Spleen (tissue), 11 donors: ENCODE measurements at regions not wholly inside any gene's neighbourhood (a gene's known extent, or its start where the extent isn't known, plus 50 kb on each side); places are given as distances from the start of the nearest gene placed in this dataset.

Experiments used
- DNase-seq: peaks from one replicate; pipeline ENCODE4 v3.0.0-alpha.2; 2020
- H3K27ac ChIP-seq, 8 donors: fragments of 200-600 bp; sonication (generic) in 7 of 8; 1 replicate in 4 of 8; 2 replicates in 4 of 8; pipeline versions ENCODE4 v1.5.0 to v1.8.0; 2016 to 2021; ENCODE audit warnings: inconsistent platforms in 4 of 8, mild to moderate bottlenecking in 4 of 8, moderate library complexity in 1 of 8
- H3K27me3 ChIP-seq, 7 donors: fragments of 200-600 bp; sonication (generic) in 6 of 7; replicated peaks in 1 of 7; 1 replicate in 4 of 7; 2 replicates in 3 of 7; pipeline versions ENCODE4 v1.5.0 to v1.8.0; 2016 to 2021; ENCODE audit warnings: inconsistent platforms in 3 of 7, mild to moderate bottlenecking in 1 of 7
- H3K36me3 ChIP-seq, 6 donors: fragments of 200-600 bp; sonication (generic) in 5 of 6; 1 replicate in 4 of 6; 2 replicates in 2 of 6; pipeline versions ENCODE4 v1.5.0 to v1.8.0; 2016 to 2021; ENCODE audit warnings: inconsistent platforms in 2 of 6
- H3K4me1 ChIP-seq, 6 donors: fragments of 200-600 bp; sonication (generic) in 5 of 6; 1 replicate in 3 of 6; 2 replicates in 3 of 6; pipeline versions ENCODE4 v1.5.0 to v1.8.0; 2016 to 2021; ENCODE audit warnings: inconsistent platforms in 3 of 6
- H3K4me3 ChIP-seq, 8 donors: fragments of 200-600 bp; sonication (generic) in 7 of 8; 1 replicate in 4 of 8; 2 replicates in 4 of 8; pipeline versions ENCODE4 v1.5.0 to v1.8.0; 2016 to 2021; ENCODE audit warnings: inconsistent platforms in 4 of 8, mild to moderate bottlenecking in 4 of 8, moderate library complexity in 2 of 8
- H3K9me3 ChIP-seq, 8 donors: fragments of 200-600 bp; sonication (generic) in 7 of 8; 1 replicate in 4 of 8; 2 replicates in 4 of 8; pipeline versions ENCODE4 v1.5.0 to v1.8.0; 2016 to 2021; ENCODE audit warnings: inconsistent platforms in 4 of 8
- CTCF ChIP-seq, 11 experiments: fragments of 200-600 bp in 7 of 11; fragments of 450-650 bp in 4 of 11; sonication (generic) in 4 of 11; IDR thresholded peaks in 8 of 11; conservative IDR thresholded peaks in 3 of 11; 1 replicate in 7 of 11; 2 replicates in 4 of 11; pipeline versions ENCODE4 v1.4.0 to v1.8.0; 2016 to 2021; ENCODE audit warnings: antibody characterized with exemption in 11 of 11, inconsistent platforms in 4 of 11, mild to moderate bottlenecking in 1 of 11
- POLR2A ChIP-seq, 3 donors: fragments of 450-650 bp; IDR thresholded peaks; one replicate each; pipeline ENCODE4 v1.5.1; 2017; ENCODE audit warnings: antibody characterized with exemption in 3 of 3, mild to moderate bottlenecking in 1 of 3
- POLR2AphosphoS5 ChIP-seq, 3 donors: sonication (generic); formaldehyde crosslinking; IDR thresholded peaks; one replicate each; pipeline ENCODE4 v1.5.1; 2017; ENCODE audit warnings: antibody characterized with exemption in 3 of 3
- WGBS, 5 donors: extraction: QIAGEN DNeasy Blood & Tissue Kit in 3 of 5; methylation state at CpG; one replicate each; pipeline versions ENCODE4 v1.1.5 to v1.1.7; 2013 to 2018; 5-methylcytosine and 5-hydroxymethylcytosine counted together
- intact Hi-C: fragments of 100-400 bp; cut with DNase I; formaldehyde crosslinking; loops from one replicate; pipeline ENCODE4 v1.15.0; 2023; ENCODE audit warnings: low total_unique reads
- microRNA-seq, 3 donors: library from miRNA; unstranded; fragments of <30 nt; microRNA quantifications; one replicate each; pipeline versions ENCODE4 to v1.1.0, GENCODE V29; 2019 to 2020
- small RNA-seq, 4 donors: library from RNA; depleted of rRNA; stranded (forward); fragments of <200 nt; gene quantifications; one replicate each; pipeline ENCODE3, GENCODE V24; 2016
- donor health status: healthy with polysubstance abuse.
- donor health status: DM: no; HTN: no; CAD: no; lungs with moderate emphysema.
- donor health status: DM: no; HTN: no; CAD: no.
- donor health status: Bipolar disorder and iron deficiency.
- donor health status: healthy.
- donor health status: DM: no; HTN: no; CAD: no.
- donor health status: DM: yes; HTN: yes; CAD: no.

GRCh38 chr20:61189534-61189933 lies 62.5 kb upstream of the CDH4 start:
- no peaks in the 10 kb centered on the region for H3K4me1 ChIP-seq
- H3K27ac ChIP-seq, result no peak overlapping the region
- no peak for TF ChIP-seq CTCF (IDR thresholded peaks at IDR 0.05 in 8 of 11, conservative IDR thresholded peaks at IDR 0.05 in 3 of 11)
- TF ChIP-seq POLR2AphosphoS5 (IDR thresholded peaks at IDR 0.05), result no peak
- TF ChIP-seq POLR2A (IDR thresholded peaks at IDR 0.05), result no peak
- peaks cover 0 to 22% (median 0%) of the 10 kb centered on the region in 7 donors for H3K27me3 ChIP-seq
- no peak for DNase-seq
- no peaks in the 10 kb centered on the region for H3K36me3 ChIP-seq
- intact Hi-C loops, result no loop called here
- no peak overlapping the region for H3K4me3 ChIP-seq
- peaks cover 0 to 15% (median 6%) of the 10 kb centered on the region in 8 donors for H3K9me3 ChIP-seq
- 83 to 97% (median 94%) methylated on average over 1 of the region's 1 CpG for WGBS, 5 donors

- Histone ChIP-seq H3K4me1 (no peaks in the 10 kb centered on the region), H3K9me3 (peaks cover 0 to 17% (median 6%) of the 10 kb centered on the region in 8 donors), H3K27me3 (peaks cover 0 to 31% (median 0%) of the 10 kb centered on the region in 7 donors), H3K36me3 (no peaks in the 10 kb centered on the region), H3K4me3 (no peak overlapping the region), H3K27ac (no peak overlapping the region)
- intact Hi-C loops, result no loop called here
- WGBS, 5 donors, result 91 to 97% (median 93%) methylated on average over 9 of the region's 9 CpGs
- no peak for DNase-seq
- TF ChIP-seq POLR2AphosphoS5 (IDR thresholded peaks at IDR 0.05), result no peak
- TF ChIP-seq CTCF (IDR thresholded peaks at IDR 0.05 in 8 of 11, conservative IDR thresholded peaks at IDR 0.05 in 3 of 11), result no peak
- no peak for TF ChIP-seq POLR2A (IDR thresholded peaks at IDR 0.05)
Observed at GRCh38 chr20:61191096-61191495, 61.0 kb upstream of the CDH4 start.

GRCh38 chr20:61192337-61192950 lies 59.6 kb upstream of the CDH4 start:
- TF ChIP-seq POLR2A (IDR thresholded peaks at IDR 0.05), result no peak
- no peak for TF ChIP-seq CTCF (IDR thresholded peaks at IDR 0.05 in 8 of 11, conservative IDR thresholded peaks at IDR 0.05 in 3 of 11)
- TF ChIP-seq POLR2AphosphoS5 (IDR thresholded peaks at IDR 0.05), result no peak
- Histone ChIP-seq H3K27ac (no peak overlapping the region), H3K9me3 (peaks cover 0 to 17% (median 6%) of the 10 kb centered on the region in 8 donors), H3K4me1 (no peaks in the 10 kb centered on the region), H3K27me3 (peaks cover 0 to 40% (median 0%) of the 10 kb centered on the region in 7 donors), H3K36me3 (no peaks in the 10 kb centered on the region), H3K4me3 (no peak overlapping the region)
- DNase-seq, result no peak
- intact Hi-C loops, result no loop called here
- WGBS, 5 donors, result 65 to 74% (median 73%) methylated on average over 9 to 10 of the region's 10 CpGs

GRCh38 chr20:61193164-61193563 lies 58.9 kb upstream of the CDH4 start:
- Histone ChIP-seq H3K36me3 (no peaks in the 10 kb centered on the region), H3K27me3 (peaks cover 0 to 41% (median 0%) of the 10 kb centered on the region in 7 donors), H3K4me3 (no peak overlapping the region), H3K9me3 (peaks cover 0 to 17% (median 6%) of the 10 kb centered on the region in 8 donors), H3K4me1 (no peaks in the 10 kb centered on the region), H3K27ac (no peak overlapping the region)
- WGBS, 5 donors, result 86 to 92% (median 87%) methylated on average over 12 to 15 of the region's 15 CpGs
- intact Hi-C loops, result no loop called here
- DNase-seq, result no peak
- TF ChIP-seq POLR2AphosphoS5 (IDR thresholded peaks at IDR 0.05), result no peak
- TF ChIP-seq CTCF (IDR thresholded peaks at IDR 0.05 in 8 of 11, conservative IDR thresholded peaks at IDR 0.05 in 3 of 11), result no peak
- no peak for TF ChIP-seq POLR2A (IDR thresholded peaks at IDR 0.05)

Small RNA genes in the stretch of these regions (microRNA-seq; reads per million reads assigned to microRNA genes)
- gene MIR4533 (0 reads per million in 3 donors), gene MIR548AG2 (0 to 3.7 (median 2.2) reads per million in 3 donors), gene MIR646 (0 reads per million in 3 donors)

Small RNA genes in the stretch of these regions (small RNA-seq; reads per million reads assigned to genes)
- 0 reads per million in 4 donors for gene MIR4533
- 0 to 0.14 (median 0) reads per million in 4 donors for gene MIR548AG2
- 0 reads per million in 4 donors for gene MIR646
